Kidney (tissue), 13 donors: ENCODE measurements at regions not wholly inside any gene's neighbourhood (a gene's known extent, or its start where the extent isn't known, plus 50 kb on each side); places are given as distances from the start of the nearest gene placed in this dataset.

Experiments
- DNase-seq, 5 donors: peaks; one replicate each; pipeline ENCODE4 v3.0.0-alpha.2; 2013 to 2020
- FAIRE-seq: peaks from 2 replicates; lab custom pipeline; 2012; peaks lifted over from hg19 to GRCh38; lab: Jason Lieb, UNC
- H3K27ac ChIP-seq, 2 donors: one replicate each; pipeline ENCODE4 v1.7.0; 2013; ENCODE audit warnings: low read depth in 2 of 2, low read length in 2 of 2, inconsistent platforms in 1 of 2
- H3K27me3 ChIP-seq: one replicate; pipeline ENCODE4 v1.7.1; 2013; ENCODE audit warnings: low read length, inconsistent platforms; ENCODE audit not compliant: control insufficient read depth, insufficient read depth
- H3K36me3 ChIP-seq, 3 donors: one replicate each; pipeline versions ENCODE4 v1.7.0 to v1.7.1; 2013; ENCODE audit warnings: low read length in 3 of 3, control low read depth in 1 of 3, inconsistent platforms in 1 of 3; ENCODE audit not compliant: insufficient read depth in 3 of 3, control insufficient read depth in 2 of 3
- H3K4me1 ChIP-seq, 3 donors: one replicate each; pipeline versions ENCODE4 v1.7.0 to v1.7.1; 2013; ENCODE audit warnings: low read length in 3 of 3, inconsistent platforms in 1 of 3, low read depth in 1 of 3; ENCODE audit not compliant: control insufficient read depth in 2 of 3, insufficient read depth in 2 of 3
- H3K4me3 ChIP-seq, 3 donors: one replicate each; pipeline versions ENCODE4 v1.7.0 to v1.8.1; 2013; ENCODE audit warnings: low read length in 3 of 3, control low read depth in 1 of 3, inconsistent platforms in 1 of 3
- H3K9ac ChIP-seq, 3 donors: one replicate each; pipeline versions ENCODE4 v1.7.0 to v1.7.1; 2013; ENCODE audit warnings: low read length in 3 of 3, control low read depth in 1 of 3, inconsistent platforms in 1 of 3
- H3K9me3 ChIP-seq, 3 donors: one replicate each; pipeline versions ENCODE4 v1.7.0 to v1.7.1; 2013; ENCODE audit warnings: low read length in 3 of 3, control low read depth in 1 of 3, inconsistent platforms in 1 of 3; ENCODE audit not compliant: control insufficient read depth in 2 of 3, insufficient read depth in 1 of 3
- intact Hi-C: fragments of 100-400 bp; cut with DNase I; formaldehyde crosslinking; loops from one replicate; pipeline ENCODE4 v1.11.1; 2022
- TF ChIP-seq, protein P1 (sequence below): IDR thresholded peaks from 3 replicates; pipeline ENCODE4 v1.5.1; 2012; ENCODE audit warnings: mild to moderate bottlenecking, moderate library complexity, borderline replicate concordance; ENCODE audit not compliant: insufficient read depth; ENCODE audit errors: extremely low read depth
- donor health status: control.
- donor health status: control.
- donor health status: control.
- donor health status: control.
- donor health status: control.
- donor health status: DM: yes; HTN: yes; CAD: no.
- donor health status: Normal renal cell carcinoma (clear cell type).

- Histone ChIP-seq H3K36me3 (no peaks in the 10 kb centered on the region), H3K9ac (no peak overlapping the region), H3K9me3 (no peaks in the 10 kb centered on the region), H3K27me3 (no peaks in the 10 kb centered on the region), H3K4me1 (peaks cover 0 to 5% (median 0%) of the 10 kb centered on the region in 3 donors), H3K27ac (no peak overlapping the region), H3K4me3 (no peak overlapping the region)
- TF ChIP-seq, protein P1, sequence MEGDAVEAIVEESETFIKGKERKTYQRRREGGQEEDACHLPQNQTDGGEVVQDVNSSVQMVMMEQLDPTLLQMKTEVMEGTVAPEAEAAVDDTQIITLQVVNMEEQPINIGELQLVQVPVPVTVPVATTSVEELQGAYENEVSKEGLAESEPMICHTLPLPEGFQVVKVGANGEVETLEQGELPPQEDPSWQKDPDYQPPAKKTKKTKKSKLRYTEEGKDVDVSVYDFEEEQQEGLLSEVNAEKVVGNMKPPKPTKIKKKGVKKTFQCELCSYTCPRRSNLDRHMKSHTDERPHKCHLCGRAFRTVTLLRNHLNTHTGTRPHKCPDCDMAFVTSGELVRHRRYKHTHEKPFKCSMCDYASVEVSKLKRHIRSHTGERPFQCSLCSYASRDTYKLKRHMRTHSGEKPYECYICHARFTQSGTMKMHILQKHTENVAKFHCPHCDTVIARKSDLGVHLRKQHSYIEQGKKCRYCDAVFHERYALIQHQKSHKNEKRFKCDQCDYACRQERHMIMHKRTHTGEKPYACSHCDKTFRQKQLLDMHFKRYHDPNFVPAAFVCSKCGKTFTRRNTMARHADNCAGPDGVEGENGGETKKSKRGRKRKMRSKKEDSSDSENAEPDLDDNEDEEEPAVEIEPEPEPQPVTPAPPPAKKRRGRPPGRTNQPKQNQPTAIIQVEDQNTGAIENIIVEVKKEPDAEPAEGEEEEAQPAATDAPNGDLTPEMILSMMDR, result no peak
- DNase-seq (no peak), FAIRE-seq (no peak)
- intact Hi-C loops, result no loop called here
Measured at GRCh38 chr3:194941360-194941955, 255.8 kb downstream of the FAM43A start.

DNA sequence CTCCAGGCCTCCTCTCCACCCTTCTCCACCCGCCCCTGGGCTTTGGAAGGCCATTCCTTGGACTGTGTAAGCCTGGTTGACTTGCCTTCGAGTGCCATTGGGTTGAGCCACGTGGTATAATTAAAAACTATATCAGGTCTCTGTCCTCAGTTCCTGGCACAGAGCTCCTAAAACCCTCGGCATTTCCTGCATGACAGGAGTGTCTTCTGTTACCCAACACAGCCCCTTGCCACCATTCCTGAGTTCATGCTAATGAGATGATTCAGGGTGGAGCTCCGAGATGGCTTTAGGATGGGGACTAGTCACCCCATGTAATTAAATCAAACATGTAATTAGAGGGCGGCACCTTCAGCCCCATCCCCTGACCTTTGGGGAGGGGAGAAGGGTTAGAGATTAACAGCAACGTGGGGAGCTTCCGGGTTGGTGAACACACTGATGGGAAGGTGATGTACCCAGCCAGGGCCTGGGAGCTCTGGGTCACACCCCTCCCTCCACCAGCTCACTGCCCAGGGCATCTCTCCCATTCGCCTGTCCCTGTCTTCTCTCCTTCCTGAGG, 256.4 kb downstream of the FAM43A start:
- TF ChIP-seq, protein P1, result no peak
- H3K36me3 ChIP-seq, result no peaks in the 10 kb centered on the region
- DNase-seq (no peak), FAIRE-seq (no peak)
- no peaks in the 10 kb centered on the region for H3K9me3 ChIP-seq
- H3K9ac ChIP-seq, result no peak overlapping the region
- no peak overlapping the region for H3K27ac ChIP-seq
- no peaks in the 10 kb centered on the region for H3K27me3 ChIP-seq
- no peak overlapping the region for H3K4me3 ChIP-seq
- peaks cover 0 to 5% (median 0%) of the 10 kb centered on the region in 3 donors for H3K4me1 ChIP-seq
- intact Hi-C loops, result no loop called here

DNA sequence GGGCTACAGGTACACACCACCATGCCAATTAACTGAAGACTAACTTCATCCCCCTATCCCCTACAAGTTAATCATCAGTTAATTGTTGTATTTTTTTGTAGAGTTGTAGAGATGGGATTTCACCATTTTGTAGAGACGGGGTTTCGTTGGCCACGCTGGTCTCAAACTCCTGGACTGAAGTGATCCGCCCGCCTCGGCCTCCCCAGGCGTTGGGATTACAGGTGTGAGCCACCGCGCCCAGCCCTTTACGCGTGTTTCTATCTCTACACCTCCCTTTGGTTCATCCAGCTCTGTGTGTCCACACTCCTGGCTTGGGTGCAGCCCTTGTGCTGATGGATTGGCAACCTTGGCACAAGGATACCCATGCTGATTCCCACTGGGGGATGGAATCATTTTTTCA, 258.8 kb downstream of the FAM43A start:
- DNase-seq (no peak), FAIRE-seq (no peak)
- no peaks in the 10 kb centered on the region for H3K27me3 ChIP-seq
- no peaks in the 10 kb centered on the region for H3K9me3 ChIP-seq
- TF ChIP-seq, protein P1, result no peak
- H3K36me3 ChIP-seq, result no peaks in the 10 kb centered on the region
- H3K9ac ChIP-seq, result no peak overlapping the region
- H3K4me1 ChIP-seq, result no peaks in the 10 kb centered on the region
- intact Hi-C loops, result no loop called here
- no peak overlapping the region for H3K27ac ChIP-seq
- H3K4me3 ChIP-seq, result no peak overlapping the region
